Thyroid gland (tissue), 4 donors: ENCODE measurements at regions not wholly inside any gene's neighbourhood (a gene's known extent, or its start where the extent isn't known, plus 50 kb on each side); places are given as distances from the start of the nearest gene placed in this dataset.

Experiments used
- POLR2A ChIP-seq, 2 donors: fragments of 450-650 bp; IDR thresholded peaks; one replicate each; pipeline ENCODE4 v1.6.1; 2017; ENCODE audit warnings: antibody characterized with exemption in 2 of 2, mild to moderate bottlenecking in 2 of 2, moderate library complexity in 1 of 2
- TF ChIP-seq, protein P1 (sequence below), 6 experiments: fragments of 200-600 bp in 3 of 6; fragments of 450-650 bp in 3 of 6; sonication (generic) in 3 of 6; IDR thresholded peaks; one replicate each; pipeline ENCODE4 v1.5.1; 2016 to 2019; ENCODE audit warnings: antibody characterized with exemption in 6 of 6, mild to moderate bottlenecking in 2 of 6, inconsistent platforms in 1 of 6, moderate library complexity in 1 of 6

DNA sequence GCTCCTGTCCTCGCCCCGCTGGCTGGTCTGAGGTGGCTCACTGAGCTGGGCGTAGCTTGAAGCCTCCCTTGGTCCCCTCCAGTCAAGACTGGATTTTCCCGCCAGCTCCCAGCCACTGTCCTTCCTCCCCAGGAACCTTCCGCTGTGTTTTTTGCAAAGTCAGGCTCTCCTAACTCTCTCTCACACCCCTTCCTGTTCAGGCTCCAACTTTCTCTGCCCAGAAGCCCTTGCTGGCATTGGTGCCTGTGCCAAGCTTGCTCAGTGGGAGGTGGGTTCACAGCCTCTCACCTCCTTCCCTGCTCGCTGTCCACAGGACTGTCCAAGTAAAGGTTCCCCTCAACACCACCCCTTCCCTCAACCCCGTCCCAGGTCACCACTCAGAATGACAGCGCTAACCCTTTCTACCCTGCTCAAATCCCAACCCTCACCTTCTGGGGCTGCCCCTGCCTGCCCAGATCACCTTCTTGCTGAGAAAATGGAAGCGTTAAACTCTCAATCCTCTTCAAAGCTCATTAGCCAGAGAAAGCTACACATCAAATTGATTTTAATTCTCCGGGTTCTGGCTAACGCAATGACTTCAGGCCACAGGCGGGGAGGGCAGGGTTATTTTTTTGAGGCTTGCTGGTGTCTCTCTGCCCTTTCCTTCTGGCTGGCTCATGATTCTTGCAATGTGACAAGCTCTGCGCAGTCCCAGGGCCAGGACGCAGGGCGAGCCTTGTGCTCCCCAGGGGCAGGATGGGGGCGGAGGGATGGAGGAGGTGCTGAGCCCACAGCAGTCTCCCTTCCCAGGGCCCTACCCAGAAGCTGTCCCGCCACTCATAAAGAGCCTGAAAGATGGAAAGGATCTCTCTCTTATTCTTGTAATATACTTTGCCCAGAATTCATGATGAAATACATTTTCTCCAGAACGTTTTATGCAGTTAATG is 357.2 kb upstream of the TNRC6C start:
- TF ChIP-seq, protein P1, sequence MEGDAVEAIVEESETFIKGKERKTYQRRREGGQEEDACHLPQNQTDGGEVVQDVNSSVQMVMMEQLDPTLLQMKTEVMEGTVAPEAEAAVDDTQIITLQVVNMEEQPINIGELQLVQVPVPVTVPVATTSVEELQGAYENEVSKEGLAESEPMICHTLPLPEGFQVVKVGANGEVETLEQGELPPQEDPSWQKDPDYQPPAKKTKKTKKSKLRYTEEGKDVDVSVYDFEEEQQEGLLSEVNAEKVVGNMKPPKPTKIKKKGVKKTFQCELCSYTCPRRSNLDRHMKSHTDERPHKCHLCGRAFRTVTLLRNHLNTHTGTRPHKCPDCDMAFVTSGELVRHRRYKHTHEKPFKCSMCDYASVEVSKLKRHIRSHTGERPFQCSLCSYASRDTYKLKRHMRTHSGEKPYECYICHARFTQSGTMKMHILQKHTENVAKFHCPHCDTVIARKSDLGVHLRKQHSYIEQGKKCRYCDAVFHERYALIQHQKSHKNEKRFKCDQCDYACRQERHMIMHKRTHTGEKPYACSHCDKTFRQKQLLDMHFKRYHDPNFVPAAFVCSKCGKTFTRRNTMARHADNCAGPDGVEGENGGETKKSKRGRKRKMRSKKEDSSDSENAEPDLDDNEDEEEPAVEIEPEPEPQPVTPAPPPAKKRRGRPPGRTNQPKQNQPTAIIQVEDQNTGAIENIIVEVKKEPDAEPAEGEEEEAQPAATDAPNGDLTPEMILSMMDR (IDR thresholded peaks at IDR 0.05): no peak
- no peak for TF ChIP-seq POLR2A (IDR thresholded peaks at IDR 0.05)
